ENCODE measurements at regions not wholly inside any gene's neighbourhood (a gene's known extent, or its start where the extent isn't known, plus 50 kb on each side); places are given as distances from the start of the nearest gene placed in this dataset.

DNA sequence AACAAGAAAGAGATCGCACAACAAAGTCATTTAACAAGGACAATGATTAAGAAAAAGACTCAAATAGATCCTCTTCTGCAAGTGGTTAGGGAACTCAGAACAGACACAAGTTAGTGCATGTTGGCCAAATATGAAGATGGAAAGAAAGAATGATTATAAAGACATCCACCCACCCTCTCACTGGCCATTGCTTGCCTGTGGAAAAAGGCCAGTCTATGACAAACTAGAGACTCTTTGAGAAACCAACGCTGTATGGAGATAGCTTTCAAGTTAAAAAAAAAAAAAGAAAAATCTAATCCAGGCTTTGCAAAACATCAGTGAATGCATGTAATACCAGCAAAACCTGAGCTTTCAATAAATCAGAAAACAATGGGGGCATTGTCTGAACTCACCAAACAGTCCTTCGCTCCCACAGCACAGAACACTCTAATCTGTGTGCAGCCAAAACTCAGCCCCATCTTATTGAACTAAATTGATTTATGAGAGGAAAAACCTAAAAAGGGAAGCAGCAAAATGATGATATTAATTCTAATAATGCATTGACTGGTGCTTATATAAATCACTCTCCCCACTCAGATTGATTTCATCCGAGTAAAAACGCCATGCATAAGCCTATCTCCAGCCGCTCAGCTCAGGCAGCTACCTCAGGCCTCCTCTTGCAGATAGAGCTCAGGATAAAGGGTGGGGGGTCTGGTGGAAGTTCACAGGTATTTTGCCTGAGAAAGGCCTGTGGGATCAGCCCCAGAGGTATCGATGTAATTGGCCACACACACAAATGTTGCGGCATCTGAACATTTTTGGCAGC, 547.1 kb downstream of the CCDC171 start:
- H3K27me3 ChIP-seq (ENCODE audit: control insufficient read depth, insufficient read depth, low read length, poor library complexity, severe bottlenecking) = no peaks in the 10 kb centered on the region
- no peaks in the 10 kb centered on the region for H3K36me3 ChIP-seq (ENCODE audit: control insufficient read depth, insufficient read depth, low read length)
- no peaks in the 10 kb centered on the region for H3K9me3 Mint-ChIP-seq
- H3K27ac Mint-ChIP-seq = no peak overlapping the region
- 84 to 94% methylated on average over 6 to 8 of the region's 8 CpGs for WGBS, 2 experiments (ENCODE audit: insufficient coverage in 1 of 2, insufficient read length in 1 of 2)
- H3K27me3 Mint-ChIP-seq (ENCODE audit: insufficient read depth) = no peaks in the 10 kb centered on the region
- DNase-seq = no peak
- no peak overlapping the region for H3K4me3 ChIP-seq (ENCODE audit: low read length)
- H3K27ac ChIP-seq (ENCODE audit: low read depth, low read length) = peak overlapping the region; percentile 83
- H3K4me3 Mint-ChIP-seq = no peak overlapping the region
- peaks cover 30% of the 10 kb centered on the region for H3K4me1 ChIP-seq (ENCODE audit: control insufficient read depth, insufficient read depth, low read length)
- H3K9me3 ChIP-seq (ENCODE audit: control insufficient read depth, low read length) = no peaks in the 10 kb centered on the region
- H3K9ac ChIP-seq (ENCODE audit: extremely low read depth, low read length, poor library complexity, severe bottlenecking) = no peak overlapping the region
- H3K4me1 Mint-ChIP-seq = peaks cover 36% of the 10 kb centered on the region
- TF ChIP-seq, protein P1, sequence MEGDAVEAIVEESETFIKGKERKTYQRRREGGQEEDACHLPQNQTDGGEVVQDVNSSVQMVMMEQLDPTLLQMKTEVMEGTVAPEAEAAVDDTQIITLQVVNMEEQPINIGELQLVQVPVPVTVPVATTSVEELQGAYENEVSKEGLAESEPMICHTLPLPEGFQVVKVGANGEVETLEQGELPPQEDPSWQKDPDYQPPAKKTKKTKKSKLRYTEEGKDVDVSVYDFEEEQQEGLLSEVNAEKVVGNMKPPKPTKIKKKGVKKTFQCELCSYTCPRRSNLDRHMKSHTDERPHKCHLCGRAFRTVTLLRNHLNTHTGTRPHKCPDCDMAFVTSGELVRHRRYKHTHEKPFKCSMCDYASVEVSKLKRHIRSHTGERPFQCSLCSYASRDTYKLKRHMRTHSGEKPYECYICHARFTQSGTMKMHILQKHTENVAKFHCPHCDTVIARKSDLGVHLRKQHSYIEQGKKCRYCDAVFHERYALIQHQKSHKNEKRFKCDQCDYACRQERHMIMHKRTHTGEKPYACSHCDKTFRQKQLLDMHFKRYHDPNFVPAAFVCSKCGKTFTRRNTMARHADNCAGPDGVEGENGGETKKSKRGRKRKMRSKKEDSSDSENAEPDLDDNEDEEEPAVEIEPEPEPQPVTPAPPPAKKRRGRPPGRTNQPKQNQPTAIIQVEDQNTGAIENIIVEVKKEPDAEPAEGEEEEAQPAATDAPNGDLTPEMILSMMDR (conservative IDR thresholded peaks at IDR 0.05) = no peak
- H3K36me3 Mint-ChIP-seq (ENCODE audit: low read depth) = no peaks in the 10 kb centered on the region

DNA sequence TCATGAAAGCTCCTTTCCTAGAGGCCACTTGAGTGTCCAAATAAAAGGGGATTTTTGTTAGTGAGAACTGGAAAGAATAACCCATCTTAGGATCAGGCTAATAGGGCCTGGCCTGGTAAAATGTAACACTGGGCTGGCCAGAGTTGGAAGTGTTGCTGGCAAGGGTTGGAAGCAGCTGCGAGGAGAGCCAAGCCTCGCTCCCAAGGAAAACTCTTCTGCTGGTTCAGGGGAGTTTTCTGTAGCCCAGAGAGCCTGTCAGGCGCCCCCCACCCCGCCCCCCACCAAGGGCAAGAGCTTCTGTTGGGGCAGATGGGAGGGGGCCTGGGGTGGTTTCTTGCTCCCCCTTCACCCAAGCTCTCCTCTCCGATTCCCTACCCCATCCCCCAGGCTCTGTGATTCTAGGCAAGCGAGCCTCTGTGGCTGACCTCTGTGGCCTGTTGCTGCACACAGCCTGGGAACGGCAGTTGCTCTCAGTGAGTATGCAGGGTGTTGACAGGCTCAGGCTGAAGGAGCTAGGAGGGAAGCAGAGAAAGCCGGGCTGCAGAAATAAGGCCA, 547.8 kb downstream of the CCDC171 start:
- Histone ChIP-seq H3K4me3 (ENCODE audit: low read length) (no peak overlapping the region), H3K27ac (ENCODE audit: low read depth, low read length) (peak overlapping the region; percentile 83), H3K4me1 (ENCODE audit: control insufficient read depth, insufficient read depth, low read length) (peaks cover 30% of the 10 kb centered on the region), H3K9ac (ENCODE audit: extremely low read depth, low read length, poor library complexity, severe bottlenecking) (no peak overlapping the region), H3K36me3 (ENCODE audit: control insufficient read depth, insufficient read depth, low read length) (no peaks in the 10 kb centered on the region), H3K27me3 (ENCODE audit: control insufficient read depth, insufficient read depth, low read length, poor library complexity, severe bottlenecking) (no peaks in the 10 kb centered on the region), H3K9me3 (ENCODE audit: control insufficient read depth, low read length) (no peaks in the 10 kb centered on the region)
- no peak overlapping the region for H3K4me3 Mint-ChIP-seq
- peak; percentile 58 for DNase-seq
- no peaks in the 10 kb centered on the region for H3K36me3 Mint-ChIP-seq (ENCODE audit: low read depth)
- TF ChIP-seq, protein P1 (conservative IDR thresholded peaks at IDR 0.05) = no peak
- peaks cover 36% of the 10 kb centered on the region for H3K4me1 Mint-ChIP-seq
- no peak overlapping the region for H3K27ac Mint-ChIP-seq
- WGBS, 2 experiments (ENCODE audit: insufficient coverage in 1 of 2, insufficient read length in 1 of 2) = 73 to 82% methylated on average over 3 to 8 of the region's 8 CpGs
- no peaks in the 10 kb centered on the region for H3K27me3 Mint-ChIP-seq (ENCODE audit: insufficient read depth)
- H3K9me3 Mint-ChIP-seq = no peaks in the 10 kb centered on the region

DNA sequence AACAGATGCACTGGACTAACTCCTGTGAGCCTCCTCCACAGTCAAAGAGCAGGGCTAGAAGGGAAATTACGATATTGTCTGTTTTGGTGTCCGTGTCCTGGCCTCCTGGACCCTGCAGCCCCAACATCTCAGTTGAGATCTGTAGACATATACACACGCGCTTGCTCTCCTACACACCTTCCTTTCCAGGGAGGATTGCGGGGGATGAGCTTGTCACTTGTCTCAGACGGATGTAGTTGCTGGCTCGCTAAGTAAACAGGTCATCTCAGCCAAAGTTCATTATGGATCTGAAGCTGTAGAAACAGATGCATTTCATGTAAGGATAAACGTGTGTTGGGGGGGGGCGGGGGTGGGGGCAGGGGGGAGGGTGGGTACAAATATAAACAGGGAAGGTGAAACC, 549.3 kb downstream of the CCDC171 start:
- Histone ChIP-seq H3K9me3 (ENCODE audit: control insufficient read depth, low read length) (no peaks in the 10 kb centered on the region), H3K9ac (ENCODE audit: extremely low read depth, low read length, poor library complexity, severe bottlenecking) (no peak overlapping the region), H3K4me3 (ENCODE audit: low read length) (no peak overlapping the region), H3K27ac (ENCODE audit: low read depth, low read length) (no peak overlapping the region), H3K4me1 (ENCODE audit: control insufficient read depth, insufficient read depth, low read length) (peaks cover 34% of the 10 kb centered on the region), H3K27me3 (ENCODE audit: control insufficient read depth, insufficient read depth, low read length, poor library complexity, severe bottlenecking) (no peaks in the 10 kb centered on the region), H3K36me3 (ENCODE audit: control insufficient read depth, insufficient read depth, low read length) (no peaks in the 10 kb centered on the region)
- 95 to 96% methylated on average over 4 to 7 of the region's 9 CpGs for WGBS, 2 experiments (ENCODE audit: insufficient coverage in 1 of 2, insufficient read length in 1 of 2)
- Mint-ChIP-seq H3K4me1 (peaks cover 48% of the 10 kb centered on the region), H3K27ac (no peak overlapping the region), H3K9me3 (no peaks in the 10 kb centered on the region), H3K27me3 (ENCODE audit: insufficient read depth) (no peaks in the 10 kb centered on the region), H3K4me3 (no peak overlapping the region), H3K36me3 (ENCODE audit: low read depth) (no peaks in the 10 kb centered on the region)
- TF ChIP-seq, protein P1 (conservative IDR thresholded peaks at IDR 0.05) = no peak
- DNase-seq = no peak
